ENCODE measurements at regions not wholly inside any gene's neighbourhood (a gene's known extent, or its start where the extent isn't known, plus 50 kb on each side); places are given as distances from the start of the nearest gene placed in this dataset.

DNA sequence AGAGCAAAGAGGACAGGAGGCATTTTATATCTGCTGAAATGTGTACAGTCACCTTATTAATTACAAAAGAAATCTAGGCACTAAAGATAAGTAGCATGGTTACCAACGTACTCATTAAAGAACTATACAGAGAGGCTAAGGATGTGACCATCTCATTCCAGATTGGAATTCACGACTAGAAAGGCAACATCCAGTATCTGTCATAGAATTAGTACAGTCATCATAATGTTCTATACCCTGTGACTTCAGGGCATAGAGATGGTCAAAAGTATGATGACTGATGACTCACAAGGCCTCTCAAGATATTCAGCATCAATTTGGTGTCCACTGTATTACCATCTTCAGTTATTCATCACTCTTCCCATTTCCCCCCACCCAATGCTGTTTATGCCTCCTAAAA, 144.0 kb upstream of the PLEKHG7 start:
- Histone ChIP-seq H3K27me3 (ENCODE audit: insufficient read depth) (no peaks in the 10 kb centered on the region), H4K20me1 (ENCODE audit: insufficient read depth) (no peaks in the 10 kb centered on the region), H3K9me2 (no peaks in the 10 kb centered on the region), H3F3A (replicated peaks; ENCODE audit: insufficient read depth) (no peaks in the 10 kb centered on the region), H3K4me3 (ENCODE audit: low read depth in 2 of 2, low read length in 1 of 2) (no peak overlapping the region), H3K27ac (ENCODE audit: low read depth in 2 of 2, low read length in 1 of 2) (no peak overlapping the region), H3K9ac (no peak overlapping the region), H2AFZ (ENCODE audit: low read depth) (no peak overlapping the region), H3K9me3 (no peaks in the 10 kb centered on the region), H3K4me1 (ENCODE audit: control insufficient read depth in 1 of 2, insufficient read depth in 2 of 2, low read depth in 1 of 2, low read length in 1 of 2) (peaks cover 0 to 2% of the 10 kb centered on the region in 2 experiments; a peak in 2 of 4 replicates), H3K36me3 (replicated peaks in 1 of 2; ENCODE audit: control insufficient read depth in 1 of 2, insufficient read depth in 2 of 2, low read length in 1 of 2) (no peaks in the 10 kb centered on the region), H3K79me2 (ENCODE audit: insufficient read depth) (no peaks in the 10 kb centered on the region), H3K4me2 (no peak overlapping the region)
- 37% methylated on average over 2 of the region's 2 CpGs for WGBS (ENCODE audit: low lambda C conversion rate)
- POLR2A ChIA-PET = no interaction called here
- CTCF ChIA-PET = interaction anchor here (1.1 kb wide), 1 partner anchor 1177 kb away, joined by 3 read pairs; no protein-coding TSS in a partner anchor
- TF ChIP-seq NFIC (IDR thresholded peaks at IDR 0.05; ENCODE audit: borderline replicate concordance) = no peak
- TF ChIP-seq ELF1 (IDR thresholded peaks at IDR 0.05) = no peak
- no peak for TF ChIP-seq MXI1 (IDR thresholded peaks at IDR 0.05; ENCODE audit: low read depth, low read length)
- no peak for TF ChIP-seq NRF1 (IDR thresholded peaks at IDR 0.05; ENCODE audit: low read depth, low read length)
- TF ChIP-seq FOSL2 (IDR thresholded peaks at IDR 0.05; ENCODE audit: borderline replicate concordance, low read depth) = no peak
- TF ChIP-seq EZH2phosphoT487 (IDR thresholded peaks at IDR 0.05; ENCODE audit: borderline replicate concordance, low read depth) = no peak
- no peak for TF ChIP-seq CHD2 (IDR thresholded peaks at IDR 0.05; ENCODE audit: low read length, partially characterized antibody)
- TF ChIP-seq, protein P1, sequence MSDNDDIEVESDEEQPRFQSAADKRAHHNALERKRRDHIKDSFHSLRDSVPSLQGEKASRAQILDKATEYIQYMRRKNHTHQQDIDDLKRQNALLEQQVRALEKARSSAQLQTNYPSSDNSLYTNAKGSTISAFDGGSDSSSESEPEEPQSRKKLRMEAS (IDR thresholded peaks at IDR 0.05; ENCODE audit: low read depth) = no peak
- TF ChIP-seq TAF1 (IDR thresholded peaks at IDR 0.05; ENCODE audit: borderline replicate concordance, low read depth, low read length) = no peak
- no peak for TF ChIP-seq JUND (IDR thresholded peaks at IDR 0.05)
- TF ChIP-seq RXRA (IDR thresholded peaks at IDR 0.05; ENCODE audit: borderline replicate concordance, low read depth) = no peak
- no peak for TF ChIP-seq TCF12 (IDR thresholded peaks at IDR 0.05)
- no peak for TF ChIP-seq RAD21 (IDR thresholded peaks at IDR 0.05; ENCODE audit: low read length)
- no peak for TF ChIP-seq GATA2 (CRISPR knock-in tag; IDR thresholded peaks at IDR 0.05)
- no peak for TF ChIP-seq YY1 (IDR thresholded peaks at IDR 0.05; ENCODE audit: low read depth)
- TF ChIP-seq, protein P2, sequence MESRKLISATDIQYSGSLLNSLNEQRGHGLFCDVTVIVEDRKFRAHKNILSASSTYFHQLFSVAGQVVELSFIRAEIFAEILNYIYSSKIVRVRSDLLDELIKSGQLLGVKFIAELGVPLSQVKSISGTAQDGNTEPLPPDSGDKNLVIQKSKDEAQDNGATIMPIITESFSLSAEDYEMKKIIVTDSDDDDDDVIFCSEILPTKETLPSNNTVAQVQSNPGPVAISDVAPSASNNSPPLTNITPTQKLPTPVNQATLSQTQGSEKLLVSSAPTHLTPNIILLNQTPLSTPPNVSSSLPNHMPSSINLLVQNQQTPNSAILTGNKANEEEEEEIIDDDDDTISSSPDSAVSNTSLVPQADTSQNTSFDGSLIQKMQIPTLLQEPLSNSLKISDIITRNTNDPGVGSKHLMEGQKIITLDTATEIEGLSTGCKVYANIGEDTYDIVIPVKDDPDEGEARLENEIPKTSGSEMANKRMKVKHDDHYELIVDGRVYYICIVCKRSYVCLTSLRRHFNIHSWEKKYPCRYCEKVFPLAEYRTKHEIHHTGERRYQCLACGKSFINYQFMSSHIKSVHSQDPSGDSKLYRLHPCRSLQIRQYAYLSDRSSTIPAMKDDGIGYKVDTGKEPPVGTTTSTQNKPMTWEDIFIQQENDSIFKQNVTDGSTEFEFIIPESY (IDR thresholded peaks at IDR 0.05; ENCODE audit: borderline replicate concordance, low read depth) = no peak
- TF ChIP-seq RCOR1 (IDR thresholded peaks at IDR 0.05; ENCODE audit: low read length) = no peak
- DNase-seq = no peak

DNA sequence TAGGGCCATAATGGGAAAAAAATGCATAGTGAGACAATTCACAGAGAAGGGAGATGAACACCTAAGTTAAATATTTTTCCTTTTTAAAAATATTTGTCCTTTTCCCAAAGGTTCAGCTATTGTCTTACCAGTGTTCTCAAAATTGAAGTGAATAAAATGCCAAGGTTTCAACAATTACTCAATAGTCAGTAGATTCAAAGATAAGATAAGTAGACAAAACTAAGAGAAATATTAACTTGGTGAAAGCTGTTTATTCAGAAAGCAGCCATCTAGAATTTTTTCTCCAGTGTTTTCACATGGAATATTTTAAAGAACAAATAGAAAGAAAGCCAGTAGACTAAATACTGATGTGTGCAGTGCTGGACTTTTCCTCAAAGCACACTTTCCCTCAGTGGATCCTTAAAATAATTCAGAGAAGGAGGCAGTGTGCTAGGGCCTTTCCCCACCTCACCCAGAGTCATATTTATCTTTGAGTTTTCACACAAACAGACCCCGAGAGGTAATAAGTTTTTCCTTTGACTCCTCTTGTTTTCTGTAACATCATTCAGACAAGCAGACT, 144.5 kb upstream of the PLEKHG7 start:
- POLR2A ChIA-PET = no interaction called here
- no peak overlapping the region for H3K27ac ChIP-seq (ENCODE audit: low read depth in 2 of 2, low read length in 1 of 2)

More for the DNA sequence above, 144.5 kb upstream of the PLEKHG7 start:
- no peak overlapping the region for H2AFZ ChIP-seq (ENCODE audit: low read depth)
- no peaks in the 10 kb centered on the region for H3K36me3 ChIP-seq (replicated peaks in 1 of 2; ENCODE audit: control insufficient read depth in 1 of 2, insufficient read depth in 2 of 2, low read length in 1 of 2)
- no peaks in the 10 kb centered on the region for H3K79me2 ChIP-seq (ENCODE audit: insufficient read depth)
- no peaks in the 10 kb centered on the region for H3K9me2 ChIP-seq
- H3K9ac ChIP-seq = no peak overlapping the region
- TF ChIP-seq FOXM1 (IDR thresholded peaks at IDR 0.05; ENCODE audit: low read depth) (no peak), MXI1 (IDR thresholded peaks at IDR 0.05; ENCODE audit: low read depth, low read length) (no peak), RCOR1 (IDR thresholded peaks at IDR 0.05; ENCODE audit: low read length) (no peak), MEF2A (IDR thresholded peaks at IDR 0.05; ENCODE audit: borderline replicate concordance, low read depth) (no peak), NFIC (IDR thresholded peaks at IDR 0.05; ENCODE audit: borderline replicate concordance) (no peak), ELF1 (IDR thresholded peaks at IDR 0.05) (no peak), NRF1 (IDR thresholded peaks at IDR 0.05; ENCODE audit: low read depth, low read length) (no peak), GABPA (IDR thresholded peaks at IDR 0.05; ENCODE audit: low read depth) (no peak), RFX5 (IDR thresholded peaks at IDR 0.05; ENCODE audit: low read length) (no peak), SIN3A (IDR thresholded peaks at IDR 0.05; ENCODE audit: borderline replicate concordance, low read depth, low read length) (no peak)
- TF ChIP-seq, protein P3, sequence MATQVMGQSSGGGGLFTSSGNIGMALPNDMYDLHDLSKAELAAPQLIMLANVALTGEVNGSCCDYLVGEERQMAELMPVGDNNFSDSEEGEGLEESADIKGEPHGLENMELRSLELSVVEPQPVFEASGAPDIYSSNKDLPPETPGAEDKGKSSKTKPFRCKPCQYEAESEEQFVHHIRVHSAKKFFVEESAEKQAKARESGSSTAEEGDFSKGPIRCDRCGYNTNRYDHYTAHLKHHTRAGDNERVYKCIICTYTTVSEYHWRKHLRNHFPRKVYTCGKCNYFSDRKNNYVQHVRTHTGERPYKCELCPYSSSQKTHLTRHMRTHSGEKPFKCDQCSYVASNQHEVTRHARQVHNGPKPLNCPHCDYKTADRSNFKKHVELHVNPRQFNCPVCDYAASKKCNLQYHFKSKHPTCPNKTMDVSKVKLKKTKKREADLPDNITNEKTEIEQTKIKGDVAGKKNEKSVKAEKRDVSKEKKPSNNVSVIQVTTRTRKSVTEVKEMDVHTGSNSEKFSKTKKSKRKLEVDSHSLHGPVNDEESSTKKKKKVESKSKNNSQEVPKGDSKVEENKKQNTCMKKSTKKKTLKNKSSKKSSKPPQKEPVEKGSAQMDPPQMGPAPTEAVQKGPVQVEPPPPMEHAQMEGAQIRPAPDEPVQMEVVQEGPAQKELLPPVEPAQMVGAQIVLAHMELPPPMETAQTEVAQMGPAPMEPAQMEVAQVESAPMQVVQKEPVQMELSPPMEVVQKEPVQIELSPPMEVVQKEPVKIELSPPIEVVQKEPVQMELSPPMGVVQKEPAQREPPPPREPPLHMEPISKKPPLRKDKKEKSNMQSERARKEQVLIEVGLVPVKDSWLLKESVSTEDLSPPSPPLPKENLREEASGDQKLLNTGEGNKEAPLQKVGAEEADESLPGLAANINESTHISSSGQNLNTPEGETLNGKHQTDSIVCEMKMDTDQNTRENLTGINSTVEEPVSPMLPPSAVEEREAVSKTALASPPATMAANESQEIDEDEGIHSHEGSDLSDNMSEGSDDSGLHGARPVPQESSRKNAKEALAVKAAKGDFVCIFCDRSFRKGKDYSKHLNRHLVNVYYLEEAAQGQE (IDR thresholded peaks at IDR 0.05; ENCODE audit: low read depth, low read length) = no peak
- TF ChIP-seq, protein P4, sequence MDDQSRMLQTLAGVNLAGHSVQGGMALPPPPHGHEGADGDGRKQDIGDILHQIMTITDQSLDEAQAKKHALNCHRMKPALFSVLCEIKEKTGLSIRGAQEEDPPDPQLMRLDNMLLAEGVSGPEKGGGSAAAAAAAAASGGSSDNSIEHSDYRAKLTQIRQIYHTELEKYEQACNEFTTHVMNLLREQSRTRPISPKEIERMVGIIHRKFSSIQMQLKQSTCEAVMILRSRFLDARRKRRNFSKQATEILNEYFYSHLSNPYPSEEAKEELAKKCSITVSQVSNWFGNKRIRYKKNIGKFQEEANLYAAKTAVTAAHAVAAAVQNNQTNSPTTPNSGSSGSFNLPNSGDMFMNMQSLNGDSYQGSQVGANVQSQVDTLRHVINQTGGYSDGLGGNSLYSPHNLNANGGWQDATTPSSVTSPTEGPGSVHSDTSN (IDR thresholded peaks at IDR 0.05) = no peak
- H3K27me3 ChIP-seq (ENCODE audit: insufficient read depth) = no peaks in the 10 kb centered on the region
- H3K4me1 ChIP-seq (ENCODE audit: control insufficient read depth in 1 of 2, insufficient read depth in 2 of 2, low read depth in 1 of 2, low read length in 1 of 2) = peaks cover 0 to 6% of the 10 kb centered on the region in 2 experiments; a peak in 2 of 4 replicates
- no peaks in the 10 kb centered on the region for H3F3A ChIP-seq (replicated peaks; ENCODE audit: insufficient read depth)
- CTCF ChIA-PET = no interaction called here
- H3K4me3 ChIP-seq (ENCODE audit: low read depth in 2 of 2, low read length in 1 of 2) = no peak overlapping the region
- no peaks in the 10 kb centered on the region for H3K9me3 ChIP-seq
- no peak for DNase-seq
- 33% methylated on average over 1 of the region's 1 CpG for WGBS (ENCODE audit: low lambda C conversion rate)
- no peaks in the 10 kb centered on the region for H4K20me1 ChIP-seq (ENCODE audit: insufficient read depth)
- no peak overlapping the region for H3K4me2 ChIP-seq
